ENCODE measurements at regions not wholly inside any gene's neighbourhood (a gene's known extent, or its start where the extent isn't known, plus 50 kb on each side); places are given as distances from the start of the nearest gene placed in this dataset.

- ATAC-seq, result no peak
- intact Hi-C loops (cut with micrococcal nuclease; ENCODE audit: unreplicated experiment) (no loop called here), in situ Hi-C loops (cut with HindIII; ENCODE audit: extremely low pct_ligation_motif_present, low pct_unique_long_range_greater_than_20kb) (no loop called here)
- Histone ChIP-seq H3K79me2 (ENCODE audit: insufficient read depth, low read length) (no peaks in the 10 kb centered on the region), H4K20me1 (ENCODE audit: insufficient read depth, low read length) (no peaks in the 10 kb centered on the region), H2AFZ (ENCODE audit: low read length) (no peak overlapping the region), H3K27me3 (ENCODE audit: control insufficient read depth in 1 of 2, insufficient read depth in 2 of 2, low read length in 2 of 2) (peaks cover 2 to 44% of the 10 kb centered on the region in 2 experiments; a peak in 3 of 5 replicates), H3K9ac (ENCODE audit: insufficient read depth, low read depth, low read length) (no peak overlapping the region), H3K4me3 (replicated peaks in 1 of 3; ENCODE audit: insufficient read depth in 1 of 3, low read depth in 2 of 3, low read length in 3 of 3) (no peak overlapping the region), H3K27ac (ENCODE audit: extremely low read length, insufficient read depth, low read length) (no peak overlapping the region), H3K4me2 (ENCODE audit: low read depth, low read length) (no peak overlapping the region), H3K9me3 (ENCODE audit: low read length) (no peaks in the 10 kb centered on the region), H3K36me3 (replicated peaks in 1 of 2; ENCODE audit: control insufficient read depth in 1 of 2, insufficient read depth in 2 of 2, low read length in 2 of 2) (no peaks in the 10 kb centered on the region), H3K4me1 (ENCODE audit: insufficient read depth, low read length) (no peaks in the 10 kb centered on the region)
- TF ChIP-seq SP4 (CRISPR knock-in tag; IDR thresholded peaks at IDR 0.05), result no peak
- TF ChIP-seq ZNF253 (CRISPR knock-in tag; IDR thresholded peaks at IDR 0.05; ENCODE audit: borderline replicate concordance), result no peak
- TF ChIP-seq LRRFIP1 (CRISPR knock-in tag; conservative IDR thresholded peaks at IDR 0.05), result no peak
- TF ChIP-seq THAP9 (CRISPR knock-in tag; IDR thresholded peaks at IDR 0.05; ENCODE audit: borderline replicate concordance), result no peak
- no peak for TF ChIP-seq ZNF720 (CRISPR knock-in tag; IDR thresholded peaks at IDR 0.05)
- no peak for TF ChIP-seq ZBTB8A (CRISPR knock-in tag; IDR thresholded peaks at IDR 0.05; ENCODE audit: borderline replicate concordance, low read depth)
- no peak for TF ChIP-seq MAZ (IDR thresholded peaks at IDR 0.05; ENCODE audit: borderline replicate concordance, low read depth, low read length)
- no peak for TF ChIP-seq MAZ (CRISPR knock-in tag; IDR thresholded peaks at IDR 0.05; ENCODE audit: low read depth)
- no peak for TF ChIP-seq HOXA5 (CRISPR knock-in tag; IDR thresholded peaks at IDR 0.05)
- TF ChIP-seq CSRNP1 (CRISPR knock-in tag; IDR thresholded peaks at IDR 0.05), result no peak
- TF ChIP-seq ZFP36L2 (CRISPR knock-in tag; IDR thresholded peaks at IDR 0.05), result no peak
- no peak for TF ChIP-seq ZNF703 (CRISPR knock-in tag; IDR thresholded peaks at IDR 0.05; ENCODE audit: borderline replicate concordance)
- TF ChIP-seq ZNF773 (CRISPR knock-in tag; IDR thresholded peaks at IDR 0.05; ENCODE audit: borderline replicate concordance), result no peak
- TF ChIP-seq NFE2L2 (IDR thresholded peaks at IDR 0.05; ENCODE audit: low read length), result no peak
- no peak for TF ChIP-seq AGO2 (optimal IDR thresholded peaks at IDR 0.05; ENCODE audit: low read depth, low read length)
- no peak for TF ChIP-seq NR1H2 (CRISPR knock-in tag; IDR thresholded peaks at IDR 0.05; ENCODE audit: borderline replicate concordance, low read depth)
- no peak for TF ChIP-seq SAFB2 (CRISPR knock-in tag; IDR thresholded peaks at IDR 0.05; ENCODE audit: borderline replicate concordance, low read depth)
- POLR2A ChIA-PET, result no interaction called here
- CTCF ChIA-PET (ENCODE audit: low intra/inter-chr PET ratio, low total read pairs), result no interaction called here
- no peak for FAIRE-seq
- no TSS peak for BruUV-seq (replicated peaks)
- no peak for DNase-seq (ENCODE audit: low spot score)
- WGBS (ENCODE audit: low lambda C conversion rate), result 4% methylated on average over 5 of the region's 5 CpGs
Observed at GRCh38 chr2:129880309-129880708, 99.2 kb upstream of the RAB6C start.
